Activated CD8-positive, alpha-beta T cell treated with anti-CD3 and anti-CD28 coated beads for 36 hours (primary cell): ENCODE measurements at regions not wholly inside any gene's neighbourhood (a gene's known extent, or its start where the extent isn't known, plus 50 kb on each side); places are given as distances from the start of the nearest gene placed in this dataset.
"Not testable (repeated sequence)": the region's sequence is repeated elsewhere in the genome, so short reads cannot be mapped to it uniquely, and the experiment has no call there.

Experiments
- ATAC-seq: fragments of 200-7000 bp; cut with Tn5 transposase; one replicate; pipeline ENCODE4 v1.10.0; 2021; ENCODE audit warnings: mild to moderate bottlenecking, moderate library complexity
- CTCF ChIA-PET: fragments of 350-600 bp; sonication (Branson Sonifier 250); formaldehyde crosslinking; loops from one replicate; lab custom pipeline; 2021; ENCODE audit warnings: antibody characterized with exemption; lab: Charles Lee
- POLR2A ChIA-PET: fragments of 350-600 bp; sonication (Branson Sonifier 250); formaldehyde crosslinking; loops from one replicate; lab custom pipeline; 2021; ENCODE audit warnings: antibody characterized with exemption; lab: Charles Lee
- DNase-seq: peaks from one replicate; pipeline ENCODE4 v3.0.0-alpha.2; 2020
- H3K27ac Mint-ChIP-seq: one replicate; pipeline ENCODE4 v1.8.0; 2021; ENCODE audit warnings: mild to moderate bottlenecking, mixed read lengths
- H3K27me3 Mint-ChIP-seq: one replicate; pipeline ENCODE4 v1.8.0; 2021; ENCODE audit warnings: mixed read lengths
- H3K36me3 Mint-ChIP-seq: one replicate; pipeline ENCODE4 v1.8.0; 2021; ENCODE audit warnings: low read depth, mixed read lengths
- H3K4me1 Mint-ChIP-seq: one replicate; pipeline ENCODE4 v1.8.0; 2021; ENCODE audit warnings: low read depth, mixed read lengths
- H3K4me3 Mint-ChIP-seq: one replicate; pipeline ENCODE4 v1.8.0; 2021; ENCODE audit warnings: mild to moderate bottlenecking, moderate library complexity, mixed read lengths
- H3K9me3 Mint-ChIP-seq: one replicate; pipeline ENCODE4 v1.8.0; 2021; ENCODE audit warnings: mixed read lengths
- intact Hi-C: fragments of 100-400 bp; cut with micrococcal nuclease; formaldehyde crosslinking; loops from one replicate; pipeline ENCODE4 v1.10.0; 2022
- TF ChIP-seq, protein P1 (sequence below): fragments of 200-600 bp; IDR thresholded peaks from one replicate; pipeline ENCODE4 v1.8.0; 2022; ENCODE audit warnings: antibody characterized with exemption, mild to moderate bottlenecking

DNA sequence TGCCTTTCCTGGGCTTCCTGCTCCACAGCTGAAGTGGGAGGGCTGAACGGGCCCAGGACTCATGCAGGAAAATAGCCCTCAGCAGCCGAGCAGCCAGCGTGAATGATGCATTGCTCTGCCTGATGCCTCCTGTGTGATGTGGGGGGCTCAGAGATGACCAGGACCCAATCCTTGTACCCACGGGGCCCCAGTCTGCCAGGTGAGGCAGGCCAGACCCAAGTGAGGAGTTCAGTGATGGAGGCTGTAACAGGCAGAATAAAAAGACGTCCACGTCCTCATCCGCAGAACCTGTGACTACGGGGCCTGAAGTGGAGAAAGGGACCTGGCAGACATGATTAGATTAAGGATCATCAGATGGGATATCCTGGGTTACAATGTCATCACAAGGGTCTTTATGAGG is 194.9 kb upstream of the HDAC4 start:
- TF ChIP-seq, protein P1, sequence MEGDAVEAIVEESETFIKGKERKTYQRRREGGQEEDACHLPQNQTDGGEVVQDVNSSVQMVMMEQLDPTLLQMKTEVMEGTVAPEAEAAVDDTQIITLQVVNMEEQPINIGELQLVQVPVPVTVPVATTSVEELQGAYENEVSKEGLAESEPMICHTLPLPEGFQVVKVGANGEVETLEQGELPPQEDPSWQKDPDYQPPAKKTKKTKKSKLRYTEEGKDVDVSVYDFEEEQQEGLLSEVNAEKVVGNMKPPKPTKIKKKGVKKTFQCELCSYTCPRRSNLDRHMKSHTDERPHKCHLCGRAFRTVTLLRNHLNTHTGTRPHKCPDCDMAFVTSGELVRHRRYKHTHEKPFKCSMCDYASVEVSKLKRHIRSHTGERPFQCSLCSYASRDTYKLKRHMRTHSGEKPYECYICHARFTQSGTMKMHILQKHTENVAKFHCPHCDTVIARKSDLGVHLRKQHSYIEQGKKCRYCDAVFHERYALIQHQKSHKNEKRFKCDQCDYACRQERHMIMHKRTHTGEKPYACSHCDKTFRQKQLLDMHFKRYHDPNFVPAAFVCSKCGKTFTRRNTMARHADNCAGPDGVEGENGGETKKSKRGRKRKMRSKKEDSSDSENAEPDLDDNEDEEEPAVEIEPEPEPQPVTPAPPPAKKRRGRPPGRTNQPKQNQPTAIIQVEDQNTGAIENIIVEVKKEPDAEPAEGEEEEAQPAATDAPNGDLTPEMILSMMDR, result no peak
- H3K4me3 Mint-ChIP-seq, result no peak overlapping the region
- POLR2A ChIA-PET, result no interaction called here
- no peaks in the 10 kb centered on the region for H3K9me3 Mint-ChIP-seq
- no peaks in the 10 kb centered on the region for H3K27me3 Mint-ChIP-seq
- DNase-seq, result no peak
- no peaks in the 10 kb centered on the region for H3K36me3 Mint-ChIP-seq
- peaks cover 6% of the 10 kb centered on the region for H3K4me1 Mint-ChIP-seq
- intact Hi-C loops, result no loop called here
- no peak for ATAC-seq
- CTCF ChIA-PET, result no interaction called here
- no peak overlapping the region for H3K27ac Mint-ChIP-seq

DNA sequence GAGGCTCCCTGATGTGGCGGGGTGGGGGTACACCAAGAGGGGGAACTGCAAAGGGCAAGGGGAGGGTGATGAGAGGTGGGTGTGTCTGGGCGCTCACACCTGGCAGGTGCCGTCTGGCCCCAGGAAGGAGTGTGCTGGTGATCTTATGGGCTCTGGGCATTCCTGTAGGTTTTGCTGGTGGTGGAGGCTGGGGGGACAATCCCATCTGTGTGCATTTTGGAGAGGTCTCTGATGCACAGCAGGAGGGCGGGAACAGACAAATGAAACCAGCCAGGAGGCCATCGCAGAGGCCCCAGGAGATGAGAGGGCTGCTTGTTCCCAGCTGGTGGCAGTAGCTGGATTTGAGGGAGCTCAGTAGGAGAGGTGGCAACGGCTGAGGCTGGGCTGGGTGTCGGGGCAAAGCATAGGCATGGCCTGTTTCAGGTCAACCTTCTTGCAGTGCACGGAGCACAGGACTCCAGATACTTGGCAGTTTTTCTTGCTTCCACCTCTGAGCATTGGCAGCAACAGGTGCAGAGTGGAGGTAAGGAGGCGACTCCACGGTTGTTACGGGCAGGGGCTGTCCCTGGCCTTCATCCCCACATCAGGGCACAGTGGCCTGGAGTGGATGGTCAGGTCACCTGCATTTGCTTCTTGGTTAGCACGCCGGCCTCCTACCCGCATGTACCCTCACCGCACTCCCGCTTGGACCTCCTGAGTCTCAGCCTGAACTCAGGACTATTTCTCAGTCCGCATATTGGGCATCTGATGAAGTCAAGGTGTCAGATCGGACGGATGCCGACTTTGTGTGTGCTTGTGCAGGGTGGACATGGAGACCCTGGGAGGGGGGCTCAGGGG is 194.2 kb upstream of the HDAC4 start:
- intact Hi-C loops, result no loop called here
- H3K4me3 Mint-ChIP-seq, result no peak overlapping the region
- CTCF ChIA-PET, result no interaction called here
- POLR2A ChIA-PET, result no interaction called here
- no peaks in the 10 kb centered on the region for H3K27me3 Mint-ChIP-seq
- no peaks in the 10 kb centered on the region for H3K36me3 Mint-ChIP-seq
- no peak overlapping the region for H3K27ac Mint-ChIP-seq
- H3K4me1 Mint-ChIP-seq, result peaks cover 6% of the 10 kb centered on the region
- TF ChIP-seq, protein P1, result no peak
- ATAC-seq (no peak), DNase-seq (no peak)
- H3K9me3 Mint-ChIP-seq, result no peaks in the 10 kb centered on the region

DNA sequence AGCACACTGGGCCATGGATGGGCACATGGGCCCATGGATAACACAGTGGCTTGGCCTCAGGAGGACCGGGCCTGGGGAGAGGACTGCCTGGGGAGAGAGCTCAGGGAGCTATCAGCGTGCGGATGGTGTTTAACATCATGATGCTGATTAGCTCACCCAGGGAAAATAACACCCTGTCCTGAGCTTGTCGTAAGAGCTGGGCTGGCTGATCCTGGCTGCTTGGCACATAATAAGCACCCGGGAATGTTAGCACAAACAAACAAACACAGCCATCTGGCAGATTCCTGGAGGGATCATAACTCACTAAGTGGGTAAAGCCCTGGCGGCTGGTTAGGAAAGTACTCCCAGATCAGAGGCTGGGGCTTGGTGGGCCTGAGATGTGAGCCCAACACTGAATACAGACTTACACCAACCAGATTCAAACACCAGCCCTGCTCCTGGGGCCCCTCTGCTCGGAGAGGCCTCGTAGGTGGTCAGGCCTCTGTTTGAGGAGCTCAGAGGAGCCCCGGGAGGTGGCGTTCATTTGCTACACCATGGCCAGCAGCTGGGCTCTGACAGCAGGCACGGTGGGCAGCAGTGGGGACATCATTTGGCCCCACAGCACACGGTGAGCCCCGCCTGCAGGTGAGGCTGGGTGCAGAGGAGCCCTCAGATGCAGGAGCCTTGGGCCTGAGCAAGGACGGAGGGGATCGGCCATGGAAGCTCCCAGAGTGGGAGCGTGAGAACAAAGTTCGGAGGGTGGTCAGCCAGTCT is 193.4 kb upstream of the HDAC4 start:
- DNase-seq (no peak), ATAC-seq (no peak)
- TF ChIP-seq, protein P1, result no peak
- intact Hi-C loops, result no loop called here
- Mint-ChIP-seq H3K4me3 (no peak overlapping the region), H3K36me3 (no peaks in the 10 kb centered on the region), H3K27ac (no peak overlapping the region), H3K9me3 (no peaks in the 10 kb centered on the region), H3K4me1 (peaks cover 6% of the 10 kb centered on the region), H3K27me3 (no peaks in the 10 kb centered on the region)
- ChIA-PET POLR2A (no interaction called here), CTCF (no interaction called here)

DNA sequence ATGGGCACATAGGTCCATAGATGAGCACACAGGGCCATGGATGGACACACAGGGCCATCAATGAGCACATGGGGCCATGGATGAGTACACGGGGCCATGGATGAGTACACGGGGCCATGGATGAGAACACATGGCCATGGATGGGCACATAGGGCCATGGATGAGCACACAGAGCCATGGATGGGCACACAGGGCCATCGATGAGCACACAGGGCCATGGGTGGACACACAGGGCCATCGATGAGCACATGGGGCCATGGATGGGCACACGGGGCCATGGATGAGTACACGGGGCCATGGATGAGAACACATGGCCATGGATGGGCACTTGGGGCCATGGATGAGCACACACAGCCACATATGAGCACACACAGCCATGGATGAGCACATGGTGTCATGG is 192.6 kb upstream of the HDAC4 start:
- intact Hi-C loops, result no loop called here
- CTCF ChIA-PET, result no interaction called here
- Mint-ChIP-seq H3K9me3 (no peaks in the 10 kb centered on the region), H3K4me3 (no peak overlapping the region), H3K27me3 (no peaks in the 10 kb centered on the region), H3K27ac (no peak overlapping the region), H3K4me1 (peaks cover 5% of the 10 kb centered on the region), H3K36me3 (no peaks in the 10 kb centered on the region)
- no peak for ATAC-seq
- no peak for DNase-seq
- POLR2A ChIA-PET, result no interaction called here
- TF ChIP-seq, protein P1, result no peak

DNA sequence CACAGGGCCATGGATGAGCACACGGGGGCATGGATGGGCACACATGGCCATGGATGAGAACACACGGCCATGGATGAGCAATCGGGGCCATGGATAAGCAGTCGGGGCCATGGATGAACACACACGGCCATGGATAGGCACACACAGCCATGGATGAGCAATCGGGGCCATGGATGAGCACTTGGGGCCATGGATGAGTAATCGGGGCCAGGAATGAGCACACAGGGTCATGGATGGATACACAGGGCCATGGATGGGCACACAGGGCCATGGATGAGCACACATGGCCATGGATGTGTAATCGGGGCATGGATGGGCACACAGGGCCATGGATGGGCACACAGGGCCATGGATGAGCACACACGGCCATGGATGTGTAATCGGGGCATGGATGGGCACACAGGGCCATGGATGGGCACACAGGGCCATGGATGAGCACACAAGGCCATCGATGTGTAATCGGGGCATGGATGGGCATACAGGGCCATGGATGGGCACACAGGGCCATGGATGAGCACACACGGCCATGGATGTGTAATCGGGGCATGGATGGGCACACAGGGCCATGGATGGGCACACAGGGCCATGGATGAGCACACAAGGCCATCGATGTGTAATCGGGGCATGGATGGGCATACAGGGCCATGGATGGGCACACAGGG is 191.9 kb upstream of the HDAC4 start:
- H3K4me3 Mint-ChIP-seq, POLR2A ChIA-PET, CTCF ChIA-PET, intact Hi-C loops, H3K9me3 Mint-ChIP-seq, H3K27me3 Mint-ChIP-seq, H3K4me1 Mint-ChIP-seq, DNase-seq, ATAC-seq, H3K36me3 Mint-ChIP-seq, H3K27ac Mint-ChIP-seq: not testable (repeated sequence)
